Keratinocyte (primary cell): ENCODE measurements at regions not wholly inside any gene's neighbourhood (a gene's known extent, or its start where the extent isn't known, plus 50 kb on each side); places are given as distances from the start of the nearest gene placed in this dataset.

Experiments
- DNase-seq: peaks from one replicate; pipeline ENCODE4 v3.0.0-alpha.2; 2011; ENCODE audit warnings: low read depth, missing footprints, low spot score
- FAIRE-seq: peaks from 2 replicates; lab custom pipeline; 2011; peaks lifted over from hg19 to GRCh38; lab: Jason Lieb, UNC
- H2AFZ ChIP-seq: 2 replicates; pipeline ENCODE4 v1.6.0; 2012; ENCODE audit warnings: low read length, control low read depth, inconsistent platforms; ENCODE audit not compliant: control insufficient read depth
- H3K27ac ChIP-seq: 2 replicates; pipeline ENCODE4 v1.5.1; 2011; ENCODE audit warnings: low read length; ENCODE audit not compliant: control insufficient read depth, insufficient read depth
- H3K27me3 ChIP-seq: 3 replicates; pipeline ENCODE4 v1.6.0; 2011; ENCODE audit warnings: low read length; ENCODE audit not compliant: control insufficient read depth, insufficient read depth; ENCODE audit errors: extremely low read depth
- H3K36me3 ChIP-seq, 2 experiments: 2 replicates in 1 of 2; 3 replicates in 1 of 2; pipeline ENCODE4 v1.5.1; 2011; ENCODE audit warnings: low read length in 2 of 2, mild to moderate bottlenecking in 1 of 2; ENCODE audit not compliant: control insufficient read depth in 2 of 2, insufficient read depth in 2 of 2; ENCODE audit errors: extremely low read depth in 1 of 2
- H3K4me1 ChIP-seq: 3 replicates; pipeline ENCODE4 v1.5.1; 2011; ENCODE audit warnings: low read length; ENCODE audit not compliant: control insufficient read depth, insufficient read depth; ENCODE audit errors: extremely low read depth
- H3K4me2 ChIP-seq: 3 replicates; pipeline ENCODE4 v1.6.0; 2011; ENCODE audit warnings: low read depth, low read length; ENCODE audit not compliant: control insufficient read depth, insufficient read depth; ENCODE audit errors: extremely low read depth
- H3K4me3 ChIP-seq, 3 experiments: fragments of 200-600 bp in 1 of 3; sonication (generic) in 1 of 3; 2 replicates in 2 of 3; 3 replicates in 1 of 3; pipeline ENCODE4 v1.5.1; 2011 to 2016; ENCODE audit warnings: low read length in 3 of 3, mild to moderate bottlenecking in 3 of 3, control low read depth in 2 of 3, inconsistent platforms in 1 of 3, low read depth in 1 of 3, mixed read lengths in 1 of 3, mixed run types in 1 of 3, moderate library complexity in 1 of 3; ENCODE audit not compliant: control insufficient read depth in 2 of 3, insufficient read depth in 2 of 3; ENCODE audit errors: extremely low read depth in 1 of 3
- H3K79me2 ChIP-seq: 2 replicates; pipeline ENCODE4 v1.6.0; 2012; ENCODE audit warnings: low read length; ENCODE audit not compliant: control insufficient read depth, insufficient read depth
- H3K9ac ChIP-seq: 3 replicates; pipeline ENCODE4 v1.6.0; 2011; ENCODE audit warnings: low read length; ENCODE audit not compliant: control insufficient read depth, insufficient read depth; ENCODE audit errors: extremely low read depth
- H3K9me1 ChIP-seq: 3 replicates; pipeline ENCODE4 v1.6.0; 2011; ENCODE audit warnings: low read length; ENCODE audit not compliant: control insufficient read depth, insufficient read depth; ENCODE audit errors: extremely low read depth
- H3K9me3 ChIP-seq: 2 replicates; pipeline ENCODE4 v1.5.1; 2012; ENCODE audit warnings: low read depth, low read length; ENCODE audit not compliant: control insufficient read depth
- H4K20me1 ChIP-seq: 3 replicates; pipeline ENCODE4 v1.6.0; 2011; ENCODE audit warnings: low read length; ENCODE audit not compliant: control insufficient read depth, insufficient read depth; ENCODE audit errors: extremely low read depth
- EZH2 ChIP-seq: IDR thresholded peaks from one replicate; pipeline ENCODE4 v1.6.1; 2012; ENCODE audit warnings: inconsistent platforms, mild to moderate bottlenecking, low read length, moderate library complexity
- dilution Hi-C: fragments of 300-500 bp; cut with MboI; formaldehyde crosslinking; loops from one replicate; pipeline ENCODE4 v1.7.0; 2020; ENCODE audit warnings: low sequenced_read_pairs; ENCODE audit not compliant: extremely low pct_ligation_motif_present
- TF ChIP-seq, protein P1 (sequence below), 3 experiments: IDR thresholded peaks in 1 of 3; conservative IDR thresholded peaks in 1 of 3; optimal IDR thresholded peaks in 1 of 3; 2 replicates in 2 of 3; 3 replicates in 1 of 3; pipeline versions ENCODE3 to v1.5.1; 2011; ENCODE audit warnings: low read length in 3 of 3, mild to moderate bottlenecking in 3 of 3, moderate library complexity in 2 of 3, control low read depth in 1 of 3, inconsistent platforms in 1 of 3; ENCODE audit not compliant: insufficient read depth in 2 of 3; ENCODE audit errors: extremely low read depth in 1 of 3

DNA sequence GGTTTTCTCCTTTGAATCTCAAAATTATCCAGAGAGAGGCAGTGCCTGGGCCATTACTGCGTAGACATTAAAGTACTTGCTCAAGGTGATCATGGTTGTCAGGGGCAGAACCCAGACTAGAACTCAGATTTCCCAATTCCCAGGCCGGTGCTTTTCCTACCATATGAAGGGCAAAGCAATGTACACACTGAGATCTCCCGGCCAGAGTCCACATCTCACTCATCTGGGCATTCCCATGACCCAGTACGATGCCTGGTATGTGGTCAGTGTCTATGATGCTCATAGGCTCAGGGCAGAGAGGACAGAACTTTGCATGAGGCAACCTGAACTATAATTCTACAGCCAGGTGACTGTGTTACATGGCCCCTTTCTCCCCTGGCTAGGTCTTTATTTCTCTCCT lies 531.4 kb downstream of the TDRD15 start:
- H4K20me1 ChIP-seq: no peaks in the 10 kb centered on the region
- DNase-seq: no peak
- no peaks in the 10 kb centered on the region for H3K9me3 ChIP-seq
- H3K27ac ChIP-seq: no peak overlapping the region
- H3K36me3 ChIP-seq: no peaks in the 10 kb centered on the region
- H3K27me3 ChIP-seq: no peaks in the 10 kb centered on the region
- no peak overlapping the region for H2AFZ ChIP-seq
- dilution Hi-C loops: no loop called here
- H3K4me1 ChIP-seq: no peaks in the 10 kb centered on the region
- H3K9ac ChIP-seq: no peak overlapping the region
- H3K9me1 ChIP-seq: no peaks in the 10 kb centered on the region
- no peak overlapping the region for H3K4me3 ChIP-seq
- no peak overlapping the region for H3K4me2 ChIP-seq
- TF ChIP-seq, protein P1, sequence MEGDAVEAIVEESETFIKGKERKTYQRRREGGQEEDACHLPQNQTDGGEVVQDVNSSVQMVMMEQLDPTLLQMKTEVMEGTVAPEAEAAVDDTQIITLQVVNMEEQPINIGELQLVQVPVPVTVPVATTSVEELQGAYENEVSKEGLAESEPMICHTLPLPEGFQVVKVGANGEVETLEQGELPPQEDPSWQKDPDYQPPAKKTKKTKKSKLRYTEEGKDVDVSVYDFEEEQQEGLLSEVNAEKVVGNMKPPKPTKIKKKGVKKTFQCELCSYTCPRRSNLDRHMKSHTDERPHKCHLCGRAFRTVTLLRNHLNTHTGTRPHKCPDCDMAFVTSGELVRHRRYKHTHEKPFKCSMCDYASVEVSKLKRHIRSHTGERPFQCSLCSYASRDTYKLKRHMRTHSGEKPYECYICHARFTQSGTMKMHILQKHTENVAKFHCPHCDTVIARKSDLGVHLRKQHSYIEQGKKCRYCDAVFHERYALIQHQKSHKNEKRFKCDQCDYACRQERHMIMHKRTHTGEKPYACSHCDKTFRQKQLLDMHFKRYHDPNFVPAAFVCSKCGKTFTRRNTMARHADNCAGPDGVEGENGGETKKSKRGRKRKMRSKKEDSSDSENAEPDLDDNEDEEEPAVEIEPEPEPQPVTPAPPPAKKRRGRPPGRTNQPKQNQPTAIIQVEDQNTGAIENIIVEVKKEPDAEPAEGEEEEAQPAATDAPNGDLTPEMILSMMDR (optimal IDR thresholded peaks at IDR 0.05 in 1 of 3, IDR thresholded peaks at IDR 0.05 in 1 of 3, conservative IDR thresholded peaks at IDR 0.05 in 1 of 3; ENCODE audit: extremely low read depth in 1 of 3, insufficient read depth in 2 of 3, low read length in 3 of 3): no peak
- TF ChIP-seq EZH2: no peak
- H3K79me2 ChIP-seq: no peaks in the 10 kb centered on the region
- FAIRE-seq: no peak

DNA sequence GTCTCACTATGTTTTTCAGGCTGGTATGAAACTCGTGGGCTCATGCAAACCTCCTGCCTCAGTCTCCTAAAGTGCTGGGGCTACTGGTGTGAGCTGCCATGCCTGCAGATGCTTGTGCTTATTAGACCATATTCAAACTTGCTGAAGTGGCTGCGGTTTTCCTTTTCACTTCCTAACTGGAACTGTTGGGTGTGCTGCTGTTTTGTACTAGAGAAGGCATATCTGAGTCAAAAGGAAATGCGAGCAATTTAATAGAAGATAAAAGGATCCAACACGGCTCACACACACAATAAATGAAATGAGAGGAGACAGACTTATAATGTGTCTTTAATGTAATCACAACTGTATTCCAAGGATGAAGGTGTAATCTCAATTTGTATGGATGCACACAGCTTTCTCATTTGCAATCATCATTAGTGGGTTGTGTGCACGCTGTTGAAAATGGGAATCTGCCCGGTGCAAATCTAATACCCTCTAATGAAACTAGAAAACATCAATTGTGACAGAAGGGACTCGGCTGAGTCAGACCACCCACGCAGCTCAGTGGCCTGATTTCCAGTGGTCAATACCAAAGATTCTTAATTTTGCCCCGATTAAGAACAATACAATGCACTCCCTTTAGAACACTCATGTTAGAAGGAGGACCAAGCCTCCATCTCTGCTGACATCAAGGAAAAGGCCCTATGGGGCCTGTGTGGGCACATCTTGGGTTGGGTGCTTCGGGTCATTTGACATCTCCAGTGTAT lies 532.7 kb downstream of the TDRD15 start:
- dilution Hi-C loops: no loop called here
- no peaks in the 10 kb centered on the region for H4K20me1 ChIP-seq
- no peak for DNase-seq
- no peak overlapping the region for H3K4me3 ChIP-seq
- H3K9me1 ChIP-seq: no peaks in the 10 kb centered on the region
- H3K4me1 ChIP-seq: no peaks in the 10 kb centered on the region
- TF ChIP-seq, protein P1 (optimal IDR thresholded peaks at IDR 0.05 in 1 of 3, IDR thresholded peaks at IDR 0.05 in 1 of 3, conservative IDR thresholded peaks at IDR 0.05 in 1 of 3; ENCODE audit: extremely low read depth in 1 of 3, insufficient read depth in 2 of 3, low read length in 3 of 3): no peak
- TF ChIP-seq EZH2: no peak
- no peaks in the 10 kb centered on the region for H3K27me3 ChIP-seq
- FAIRE-seq: no peak
- H3K9me3 ChIP-seq: no peaks in the 10 kb centered on the region
- H3K9ac ChIP-seq: no peak overlapping the region
- H3K36me3 ChIP-seq: no peaks in the 10 kb centered on the region
- no peak overlapping the region for H2AFZ ChIP-seq
- no peaks in the 10 kb centered on the region for H3K79me2 ChIP-seq
- H3K27ac ChIP-seq: no peak overlapping the region
- no peak overlapping the region for H3K4me2 ChIP-seq
